Trophoblast cell (in vitro differentiated cells and primary cell): ENCODE measurements at regions not wholly inside any gene's neighbourhood (a gene's known extent, or its start where the extent isn't known, plus 50 kb on each side); places are given as distances from the start of the nearest gene placed in this dataset.

Source experiments
- DNase-seq, 2 donors: peaks; one replicate each; pipeline ENCODE4 v3.0.0-alpha.2; 2016
- H2AFZ ChIP-seq: 2 replicates; pipeline ENCODE4 v1.6.1; 2013; ENCODE audit warnings: low read length, moderate library complexity, mild to moderate bottlenecking; ENCODE audit not compliant: insufficient read depth, poor library complexity
- H2AK5ac ChIP-seq: 2 replicates; pipeline ENCODE4 v1.6.1; 2013; ENCODE audit warnings: mild to moderate bottlenecking, low read length
- H2BK120ac ChIP-seq: 2 replicates; pipeline ENCODE4 v1.6.1; 2013; ENCODE audit warnings: low read length, mild to moderate bottlenecking, moderate library complexity; ENCODE audit not compliant: insufficient read depth, poor library complexity
- H2BK12ac ChIP-seq: 2 replicates; pipeline ENCODE4 v1.6.1; 2013; ENCODE audit warnings: mild to moderate bottlenecking, low read length, moderate library complexity
- H2BK5ac ChIP-seq: 2 replicates; pipeline ENCODE4 v1.6.1; 2013; ENCODE audit warnings: low read length, low read depth, moderate library complexity, mild to moderate bottlenecking; ENCODE audit not compliant: poor library complexity
- H3K14ac ChIP-seq: 2 replicates; pipeline ENCODE4 v1.6.1; 2013; ENCODE audit warnings: mild to moderate bottlenecking, low read length
- H3K18ac ChIP-seq: 2 replicates; pipeline ENCODE4 v1.6.1; 2013; ENCODE audit warnings: mild to moderate bottlenecking, low read length
- H3K23ac ChIP-seq: 2 replicates; pipeline ENCODE4 v1.6.1; 2013; ENCODE audit warnings: low read length
- H3K27ac ChIP-seq: 2 replicates; pipeline ENCODE4 v1.5.1; 2013; ENCODE audit warnings: low read depth, mild to moderate bottlenecking, inconsistent platforms, low read length, moderate library complexity
- H3K27me3 ChIP-seq: 2 replicates; pipeline ENCODE4 v1.6.1; 2013; ENCODE audit warnings: inconsistent platforms, mild to moderate bottlenecking, low read length, moderate library complexity; ENCODE audit not compliant: insufficient read depth
- H3K36me3 ChIP-seq, 2 experiments: 1 replicate in 1 of 2; 2 replicates in 1 of 2; pipeline ENCODE4 v1.6.1; 2013; ENCODE audit warnings: low read length in 2 of 2, mild to moderate bottlenecking in 2 of 2, moderate library complexity in 1 of 2; ENCODE audit not compliant: insufficient read depth in 2 of 2, control insufficient read depth in 1 of 2
- H3K4ac ChIP-seq: 2 replicates; pipeline ENCODE4 v1.6.1; 2013; ENCODE audit warnings: low read depth, mild to moderate bottlenecking, low read length, moderate library complexity
- H3K4me1 ChIP-seq, 2 experiments: 1 replicate in 1 of 2; 2 replicates in 1 of 2; pipeline ENCODE4 v1.6.1; 2013; ENCODE audit warnings: low read length in 2 of 2, mild to moderate bottlenecking in 2 of 2, moderate library complexity in 1 of 2; ENCODE audit not compliant: insufficient read depth in 2 of 2, control insufficient read depth in 1 of 2
- H3K4me2 ChIP-seq: 2 replicates; pipeline ENCODE4 v1.6.1; 2013; ENCODE audit warnings: inconsistent platforms, mild to moderate bottlenecking, low read length, moderate library complexity
- H3K4me3 ChIP-seq: 2 replicates; pipeline ENCODE4 v1.5.1; 2013; ENCODE audit warnings: mild to moderate bottlenecking, low read depth, low read length, inconsistent platforms
- H3K79me1 ChIP-seq: one replicate; pipeline ENCODE4 v1.6.1; 2013; ENCODE audit warnings: low read length
- H3K79me2 ChIP-seq: 2 replicates; pipeline ENCODE4 v1.6.1; 2013; ENCODE audit warnings: low read length, mild to moderate bottlenecking; ENCODE audit not compliant: control insufficient read depth, insufficient read depth, poor library complexity
- H3K9ac ChIP-seq: 2 replicates; pipeline ENCODE4 v1.6.1; 2013; ENCODE audit warnings: mild to moderate bottlenecking, low read length
- H3K9me3 ChIP-seq: 2 replicates; pipeline ENCODE4 v1.6.1; 2013; ENCODE audit warnings: low read depth, mild to moderate bottlenecking, control low read depth, inconsistent platforms, low read length; ENCODE audit not compliant: insufficient read depth
- H4K12ac ChIP-seq: 2 replicates; pipeline ENCODE4 v1.6.1; 2013; ENCODE audit warnings: low read depth, mild to moderate bottlenecking, low read length, moderate library complexity
- H4K8ac ChIP-seq: 2 replicates; pipeline ENCODE4 v1.6.1; 2013; ENCODE audit warnings: low read depth, mild to moderate bottlenecking, low read length, moderate library complexity
- H4K91ac ChIP-seq: one replicate; pipeline ENCODE4 v1.6.1; 2013; ENCODE audit warnings: low read depth, mild to moderate bottlenecking, low read length, moderate library complexity
- WGBS: extraction: QIAGEN DNeasy Blood & Tissue Kit; methylation state at CpG from one replicate; pipeline ENCODE4 v1.1.7; 2013; ENCODE audit warnings: missing lambda C conversion rate; ENCODE audit not compliant: insufficient read length, insufficient coverage; ENCODE audit errors: extremely low coverage; 5-methylcytosine and 5-hydroxymethylcytosine counted together

- WGBS: no CpG with 5 or more reads among the region's 10 CpGs
- Histone ChIP-seq H3K4me3 (no peak overlapping the region), H4K12ac (no peak overlapping the region)
Measured at GRCh38 chr3:124467980-124468902, 262.0 kb upstream of the UMPS start.

GRCh38 chr3:124469555-124469954 lies 260.7 kb upstream of the UMPS start:
- Histone ChIP-seq H3K4me3 (no peak overlapping the region), H3K36me3 (peaks cover under 1 to 2% of the 10 kb centered on the region in 2 experiments), H3K4ac (no peak overlapping the region), H3K9ac (no peak overlapping the region), H2BK5ac (no peak overlapping the region), H3K23ac (no peak overlapping the region), H4K8ac (no peak overlapping the region), H2AK5ac (no peak overlapping the region), H3K4me2 (no peak overlapping the region), H3K4me1 (no peaks in the 10 kb centered on the region), H4K91ac (no peak overlapping the region), H3K9me3 (no peaks in the 10 kb centered on the region), H2BK120ac (no peak overlapping the region), H3K27ac (no peak overlapping the region), H3K27me3 (no peaks in the 10 kb centered on the region), H4K12ac (no peak overlapping the region), H3K79me1 (no peaks in the 10 kb centered on the region), H3K79me2 (no peaks in the 10 kb centered on the region), H2BK12ac (no peak overlapping the region), H3K14ac (no peak overlapping the region), H3K18ac (no peak overlapping the region), H2AFZ (no peak overlapping the region)
- WGBS: 100% methylated on average over 2 of the region's 5 CpGs
- DNase-seq: no peak

More at GRCh38 chr3:124467980-124468902, 262.0 kb upstream of the UMPS start:
- no peak overlapping the region for H3K14ac ChIP-seq
- peak overlapping the region; percentile 39 for H4K91ac ChIP-seq
- no peak overlapping the region for H3K4ac ChIP-seq
- no peak overlapping the region for H3K23ac ChIP-seq
- H3K27me3 ChIP-seq: no peaks in the 10 kb centered on the region
- no peak overlapping the region for H4K8ac ChIP-seq
- no peaks in the 10 kb centered on the region for H3K9me3 ChIP-seq
- H3K4me1 ChIP-seq: no peaks in the 10 kb centered on the region
- peaks cover 0 to 4% of the 10 kb centered on the region in 2 experiments for H3K36me3 ChIP-seq
- H3K79me2 ChIP-seq: no peaks in the 10 kb centered on the region
- H3K18ac ChIP-seq: no peak overlapping the region
- DNase-seq: peak; percentile 31 to 71
- no peak overlapping the region for H2BK120ac ChIP-seq
- H3K27ac ChIP-seq: no peak overlapping the region
- no peaks in the 10 kb centered on the region for H3K79me1 ChIP-seq
- H2BK5ac ChIP-seq: no peak overlapping the region
- no peak overlapping the region for H2AK5ac ChIP-seq
- no peak overlapping the region for H3K4me2 ChIP-seq
- H2AFZ ChIP-seq: no peak overlapping the region
- no peak overlapping the region for H2BK12ac ChIP-seq
- H3K9ac ChIP-seq: no peak overlapping the region

GRCh38 chr3:124478830-124479229 lies 251.4 kb upstream of the UMPS start:
- Histone ChIP-seq H4K91ac (no peak overlapping the region), H2AFZ (no peak overlapping the region), H3K4me2 (no peak overlapping the region), H3K79me2 (no peaks in the 10 kb centered on the region), H3K36me3 (peaks cover 4 to 9% of the 10 kb centered on the region in 2 experiments), H3K23ac (no peak overlapping the region), H3K4ac (no peak overlapping the region), H2BK12ac (no peak overlapping the region), H3K4me3 (no peak overlapping the region), H3K18ac (no peak overlapping the region), H4K12ac (no peak overlapping the region), H3K79me1 (no peaks in the 10 kb centered on the region), H3K4me1 (no peaks in the 10 kb centered on the region), H3K9me3 (no peaks in the 10 kb centered on the region), H2BK120ac (no peak overlapping the region), H3K27me3 (no peaks in the 10 kb centered on the region), H3K27ac (no peak overlapping the region), H2AK5ac (no peak overlapping the region), H4K8ac (no peak overlapping the region), H3K9ac (no peak overlapping the region), H3K14ac (no peak overlapping the region), H2BK5ac (no peak overlapping the region)
- no CpG with 5 or more reads among the region's 2 CpGs for whole genome bisulfite sequencing
- DNase-seq: no peak

GRCh38 chr3:124483915-124484470 lies 246.3 kb upstream of the UMPS start:
- peaks cover 2% of the 10 kb centered on the region for H3K9me3 ChIP-seq
- H3K14ac ChIP-seq: no peak overlapping the region
- no peak overlapping the region for H2AK5ac ChIP-seq
- H3K4me2 ChIP-seq: no peak overlapping the region
- H3K4ac ChIP-seq: no peak overlapping the region
- no peak overlapping the region for H2BK120ac ChIP-seq
- no peak overlapping the region for H3K27ac ChIP-seq
- no peak for DNase-seq
- no peak overlapping the region for H4K8ac ChIP-seq
- WGBS: no CpG with 5 or more reads among the region's 2 CpGs
- no peak overlapping the region for H3K23ac ChIP-seq
- H3K27me3 ChIP-seq: no peaks in the 10 kb centered on the region
- no peak overlapping the region for H4K12ac ChIP-seq
- H2BK5ac ChIP-seq: no peak overlapping the region
- no peaks in the 10 kb centered on the region for H3K4me1 ChIP-seq
- no peak overlapping the region for H3K18ac ChIP-seq
- no peak overlapping the region for H4K91ac ChIP-seq
- H3K9ac ChIP-seq: no peak overlapping the region
- H3K36me3 ChIP-seq: peaks cover 6 to 18% of the 10 kb centered on the region in 2 experiments
- no peaks in the 10 kb centered on the region for H3K79me1 ChIP-seq
- H2BK12ac ChIP-seq: no peak overlapping the region
- H2AFZ ChIP-seq: no peak overlapping the region
- H3K4me3 ChIP-seq: no peak overlapping the region
- H3K79me2 ChIP-seq: no peaks in the 10 kb centered on the region
